ELF-1 (cell line): ENCODE measurements at regions not wholly inside any gene's neighbourhood (a gene's known extent, or its start where the extent isn't known, plus 50 kb on each side); places are given as distances from the start of the nearest gene placed in this dataset.
"Not testable (repeated sequence)": the region's sequence is repeated elsewhere in the genome, so short reads cannot be mapped to it uniquely, and the experiment has no call there.

ENCODE experiments used
- DNase-seq: peaks from one replicate; pipeline ENCODE4 v3.0.0-alpha.2; 2016; ENCODE audit warnings: low read depth, low spot score

GRCh38 chr3:160047876-160048275, 59.2 kb downstream of the IL12A start:
- no peak for DNase-seq

- no peak for DNase-seq
Measured at GRCh38 chr3:160049038-160049437, 60.4 kb downstream of the IL12A start.

- peak; percentile 21 for DNase-seq
Measured at GRCh38 chr3:160049565-160049964, 60.9 kb downstream of the IL12A start.

GRCh38 chr3:160049988-160050387, 61.4 kb downstream of the IL12A start:
- DNase-seq: no peak

- no peak for DNase-seq
Measured at GRCh38 chr3:160052385-160053047, 63.9 kb downstream of the IL12A start.

- no peak for DNase-seq
Measured at GRCh38 chr3:160053048-160053391, 64.4 kb downstream of the IL12A start.

GRCh38 chr3:160054862-160055261, 66.2 kb downstream of the IL12A start:
- DNase-seq: not testable (repeated sequence)

GRCh38 chr3:160055659-160056058, 67.0 kb downstream of the IL12A start:
- no peak for DNase-seq

GRCh38 chr3:160057331-160057730, 68.7 kb downstream of the IL12A start:
- DNase-seq: no peak

- DNase-seq: no peak
Measured at GRCh38 chr3:160060409-160061027, 71.9 kb downstream of the IL12A start.

- no peak for DNase-seq
Measured at GRCh38 chr3:160061525-160061924, 72.9 kb downstream of the IL12A start.

GRCh38 chr3:160065282-160065681, 76.6 kb downstream of the IL12A start:
- no peak for DNase-seq

- DNase-seq: no peak
Measured at GRCh38 chr3:160065786-160066185, 77.2 kb downstream of the IL12A start.

GRCh38 chr3:160069986-160070385, 81.4 kb downstream of the IL12A start:
- DNase-seq: no peak

GRCh38 chr3:160076519-160076918, 87.9 kb downstream of the IL12A start:
- no peak for DNase-seq

GRCh38 chr3:160078533-160078932, 89.9 kb downstream of the IL12A start:
- DNase-seq: no peak

GRCh38 chr3:160081958-160082533, 93.4 kb downstream of the IL12A start:
- no peak for DNase-seq

- no peak for DNase-seq
Measured at GRCh38 chr3:160084998-160085397, 96.4 kb downstream of the IL12A start.

- no peak for DNase-seq
Measured at GRCh38 chr3:160088492-160089137, 100.0 kb downstream of the IL12A start.

- no peak for DNase-seq
Measured at GRCh38 chr3:160090653-160091052, 102.0 kb downstream of the IL12A start.

GRCh38 chr3:160091441-160091840, 102.8 kb downstream of the IL12A start:
- no peak for DNase-seq

- DNase-seq: no peak
Measured at GRCh38 chr3:160092760-160093159, 104.1 kb downstream of the IL12A start.

GRCh38 chr3:160094562-160094961, 105.9 kb downstream of the IL12A start:
- DNase-seq: no peak
